Activated T-cell treated with anti-CD3 and anti-CD28 coated beads for 4 hours (primary cell): ENCODE measurements at regions not wholly inside any gene's neighbourhood (a gene's known extent, or its start where the extent isn't known, plus 50 kb on each side); places are given as distances from the start of the nearest gene placed in this dataset.

Experiments
- DNase-seq: peaks from one replicate; pipeline ENCODE4 v3.0.0-alpha.2; 2020

DNA sequence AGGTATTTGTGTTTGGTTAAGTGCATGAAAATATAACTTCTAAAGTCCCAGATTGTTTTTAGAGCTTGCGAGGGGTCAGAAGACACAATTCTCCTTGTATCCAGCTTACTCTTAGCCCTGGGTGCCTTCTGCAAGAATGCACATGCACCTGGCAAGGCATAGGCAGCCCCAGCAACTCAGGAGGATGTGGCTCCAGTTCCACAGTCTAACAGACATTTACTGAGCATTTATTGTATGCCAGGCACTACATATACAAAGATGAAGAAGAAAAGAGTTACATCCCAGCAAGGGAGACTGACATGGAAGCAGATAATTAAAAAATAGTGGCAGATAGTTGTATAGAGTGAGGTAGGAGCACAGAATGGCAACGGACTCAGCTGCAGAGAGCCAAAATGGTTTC, 101.1 kb upstream of the FRY start:
- DNase-seq: no peak

- DNase-seq: no peak
Observed at GRCh38 chr13:31930901-31931522, 100.6 kb upstream of the FRY start.

- DNase-seq: no peak
Observed at GRCh38 chr13:31937436-31937835, 94.1 kb upstream of the FRY start.

DNA sequence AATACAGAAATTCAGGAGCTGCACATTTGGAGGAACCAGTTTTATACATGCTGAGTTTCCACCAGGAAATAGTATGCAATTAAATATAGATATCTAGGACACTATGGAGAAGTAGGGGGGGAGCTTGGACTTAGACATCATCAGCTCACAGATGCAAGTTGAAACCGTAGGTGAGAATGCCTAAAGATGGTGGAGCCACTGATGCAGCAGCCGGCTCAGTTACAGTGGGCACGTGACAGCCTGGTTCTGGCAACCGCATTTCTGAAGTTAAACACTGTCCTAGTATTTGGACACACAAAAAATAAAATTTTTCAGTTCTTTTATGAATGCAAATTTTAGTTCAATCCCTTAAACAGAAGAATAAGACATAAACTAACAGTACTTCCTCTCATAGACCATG, 91.5 kb upstream of the FRY start:
- DNase-seq: no peak

- no peak for DNase-seq
Observed at GRCh38 chr13:31943591-31943990, 88.0 kb upstream of the FRY start.

GRCh38 chr13:31944262-31945160, 87.1 kb upstream of the FRY start:
- no peak for DNase-seq

- no peak for DNase-seq
Observed at GRCh38 chr13:31945202-31945961, 86.2 kb upstream of the FRY start.

DNA sequence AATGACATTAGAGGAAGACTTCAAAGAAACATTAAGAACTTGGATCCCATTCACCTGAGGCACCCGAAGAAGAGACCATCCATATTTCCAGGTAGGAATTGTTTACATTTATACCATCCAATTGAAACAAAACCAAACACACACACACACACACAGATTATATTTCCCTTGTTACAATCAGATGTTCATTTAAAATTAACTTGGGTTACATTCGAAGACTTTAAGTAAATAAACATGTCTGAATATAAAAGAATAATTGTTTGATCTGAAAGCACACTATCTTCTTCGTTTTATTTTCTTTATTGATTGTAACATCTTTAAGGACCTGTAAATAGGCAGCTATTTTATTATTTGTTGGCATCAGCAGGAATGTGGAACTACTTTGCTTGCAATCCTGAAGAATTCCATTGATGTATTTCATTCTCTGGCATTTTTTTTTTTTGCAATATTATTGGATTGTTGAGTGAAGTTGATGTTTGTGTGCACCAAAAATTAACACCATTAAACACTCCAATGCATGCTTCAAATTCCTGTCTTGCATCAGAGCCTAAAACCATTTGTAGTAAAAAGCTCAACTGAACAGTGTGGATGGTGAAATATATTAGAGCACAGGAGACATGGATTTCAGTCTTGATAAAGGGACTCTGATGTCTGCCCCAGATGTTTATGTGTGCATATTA, 85.3 kb upstream of the FRY start:
- no peak for DNase-seq

DNA sequence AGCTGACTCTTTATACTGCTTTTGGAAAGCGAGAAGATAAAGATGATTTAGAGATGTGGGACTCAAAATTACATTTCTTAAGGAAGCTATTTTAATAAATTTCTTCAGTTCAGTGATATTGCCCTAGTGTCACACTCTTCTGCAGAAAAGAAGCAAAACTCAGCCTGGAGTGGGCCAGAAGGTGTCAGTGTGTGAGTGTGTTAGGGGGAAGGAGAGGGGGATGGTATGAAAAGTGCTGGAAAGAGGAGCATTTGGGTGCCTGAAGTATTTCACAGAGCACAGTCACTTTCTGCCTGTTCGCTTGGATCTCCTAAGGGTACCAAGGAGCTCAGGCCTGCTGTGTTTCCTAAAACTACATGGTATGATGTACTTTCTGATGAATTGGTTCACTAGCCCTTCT, 84.5 kb upstream of the FRY start:
- DNase-seq: no peak

GRCh38 chr13:31947506-31947905, 84.1 kb upstream of the FRY start:
- no peak for DNase-seq

DNA sequence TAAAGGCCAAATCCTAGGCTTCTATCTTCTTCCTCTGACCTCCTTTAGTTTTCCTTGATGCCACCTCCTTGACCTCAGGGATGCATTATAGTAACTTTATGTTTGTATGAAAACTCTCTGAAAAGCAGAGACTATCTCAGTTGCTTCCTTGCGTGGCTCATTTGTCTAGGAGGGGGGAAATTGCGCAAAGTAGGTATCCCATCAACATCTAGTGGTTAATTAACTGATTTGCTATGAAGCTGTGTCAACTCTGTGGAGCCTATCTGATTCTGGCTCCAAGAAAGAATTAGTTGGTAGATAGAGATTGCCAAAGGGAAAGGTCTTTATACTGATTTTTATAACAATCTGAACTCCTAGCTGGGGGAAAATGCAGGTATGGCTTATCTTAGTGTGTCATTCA, 82.1 kb upstream of the FRY start:
- DNase-seq: no peak

DNA sequence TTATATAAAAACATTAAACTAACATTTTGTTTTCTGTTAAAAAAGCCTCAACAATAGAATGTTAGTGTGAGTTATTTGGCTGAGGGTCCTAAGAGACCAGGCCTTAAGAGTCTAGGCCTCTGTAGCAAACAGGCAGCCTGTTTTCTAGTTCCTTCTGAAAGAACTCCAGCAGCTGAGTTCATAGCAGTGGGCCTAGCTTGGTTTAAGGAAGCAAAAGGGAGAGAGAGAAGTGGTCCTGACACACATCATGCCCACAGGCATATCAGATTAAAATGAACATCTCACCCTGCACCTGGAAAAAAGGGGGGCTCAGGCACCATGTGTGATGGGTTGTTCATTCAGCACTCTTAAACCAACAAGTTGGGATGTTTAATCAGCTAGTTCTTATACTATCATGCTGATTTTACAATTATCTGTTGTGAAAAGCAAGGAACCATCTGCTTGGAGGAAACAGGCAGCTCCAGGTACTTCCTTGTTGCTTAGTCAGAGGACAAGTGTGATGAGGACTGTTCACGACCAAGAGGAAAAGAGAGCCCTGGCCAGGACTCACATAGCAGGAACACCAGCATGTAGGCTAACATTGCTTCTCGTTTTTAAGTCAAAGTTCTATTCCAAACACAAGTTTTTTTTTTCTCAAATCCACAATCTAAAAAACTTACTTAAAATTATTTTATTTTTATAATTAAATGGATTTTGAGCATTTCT, 81.3 kb upstream of the FRY start:
- no peak for DNase-seq

GRCh38 chr13:31951215-31951678, 80.3 kb upstream of the FRY start:
- DNase-seq: no peak

GRCh38 chr13:31952641-31953380, 78.8 kb upstream of the FRY start:
- no peak for DNase-seq

DNA sequence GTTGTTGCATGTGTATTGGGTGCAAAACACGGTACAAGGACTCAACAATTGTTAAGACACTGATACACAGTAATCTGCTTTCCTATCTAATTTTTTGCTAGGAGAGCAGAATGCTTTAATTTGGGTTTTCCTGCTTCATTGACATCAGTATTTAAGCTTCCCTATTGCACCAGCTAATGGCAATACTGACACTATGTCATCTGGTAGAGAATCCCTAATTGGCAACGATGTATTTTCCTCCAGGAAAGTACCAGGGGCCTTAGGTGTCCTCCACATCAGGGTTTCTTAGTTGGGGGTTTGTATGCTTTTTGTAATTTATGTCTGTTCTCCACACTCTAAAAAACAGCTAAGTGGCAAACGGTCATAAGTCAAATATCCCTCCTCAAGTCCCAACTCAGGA, 76.5 kb upstream of the FRY start:
- no peak for DNase-seq

DNA sequence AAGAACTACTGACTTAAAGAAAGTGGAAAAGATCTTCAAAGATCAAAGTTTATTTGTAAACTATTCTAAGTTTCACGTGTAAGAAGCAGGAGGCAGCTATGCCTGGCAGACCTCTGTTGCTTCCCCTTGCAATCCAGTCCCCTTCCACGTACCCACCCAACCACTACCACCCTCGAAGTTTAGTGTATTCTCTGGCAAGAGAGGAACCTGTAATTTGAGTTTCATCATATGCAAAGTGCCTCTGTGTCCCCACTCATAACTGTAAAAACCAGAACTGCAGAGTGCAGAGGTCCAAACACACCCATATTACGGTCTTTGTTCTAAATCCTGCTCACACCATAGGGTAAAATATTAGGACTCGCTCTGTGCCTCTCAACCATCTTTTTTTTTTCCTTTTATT, 75.8 kb upstream of the FRY start:
- no peak for DNase-seq

- no peak for DNase-seq
Observed at GRCh38 chr13:31956980-31957644, 74.5 kb upstream of the FRY start.

GRCh38 chr13:31957772-31958171, 73.8 kb upstream of the FRY start:
- DNase-seq: no peak

DNA sequence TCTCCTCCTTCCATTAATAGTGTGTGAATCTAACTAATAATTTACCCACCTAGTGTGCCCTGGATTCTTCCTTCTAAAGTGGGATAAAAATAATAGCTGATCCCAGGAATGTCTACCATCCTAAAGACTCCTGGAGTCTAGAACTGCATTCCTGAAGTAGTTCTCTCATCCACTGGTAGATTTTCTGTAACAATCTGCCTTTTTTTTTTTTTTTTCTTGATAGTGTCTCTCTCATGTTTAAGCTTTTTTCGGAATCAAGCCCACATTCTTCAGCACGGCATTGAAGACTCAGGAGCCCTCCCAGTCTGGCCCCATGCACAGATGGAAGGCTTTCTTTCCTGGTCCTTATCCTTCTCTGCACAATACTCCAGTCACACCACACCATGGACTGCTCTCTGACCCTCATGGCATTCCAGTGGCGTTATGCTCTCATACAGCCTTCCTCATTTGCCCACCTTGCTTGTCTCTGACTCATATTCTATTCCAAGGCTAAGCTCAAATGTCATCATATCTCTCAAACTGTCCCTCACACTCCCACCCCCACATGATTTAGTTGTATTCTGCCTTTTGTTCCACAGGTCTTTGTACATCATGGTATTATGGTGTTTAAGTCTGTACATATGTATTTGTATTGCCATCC, 68.7 kb upstream of the FRY start:
- DNase-seq: no peak

DNA sequence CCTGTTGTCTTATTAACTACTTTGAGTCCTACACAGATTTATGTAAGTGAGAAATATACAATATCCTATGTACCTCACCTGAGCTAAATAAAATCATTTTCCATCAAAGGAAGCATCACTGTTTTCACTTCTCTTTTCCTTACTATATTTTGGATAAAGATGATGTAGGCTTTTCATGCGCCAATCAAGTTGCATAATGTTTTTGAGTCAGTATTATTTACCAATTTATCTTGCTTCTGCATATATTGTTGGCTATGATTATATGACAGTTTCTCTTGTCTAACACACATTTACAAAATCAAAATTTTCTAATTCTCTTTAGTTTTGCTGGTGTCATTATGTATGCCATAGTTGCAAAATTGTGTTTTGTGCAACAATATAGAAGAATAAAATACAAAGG, 67.9 kb upstream of the FRY start:
- no peak for DNase-seq

DNA sequence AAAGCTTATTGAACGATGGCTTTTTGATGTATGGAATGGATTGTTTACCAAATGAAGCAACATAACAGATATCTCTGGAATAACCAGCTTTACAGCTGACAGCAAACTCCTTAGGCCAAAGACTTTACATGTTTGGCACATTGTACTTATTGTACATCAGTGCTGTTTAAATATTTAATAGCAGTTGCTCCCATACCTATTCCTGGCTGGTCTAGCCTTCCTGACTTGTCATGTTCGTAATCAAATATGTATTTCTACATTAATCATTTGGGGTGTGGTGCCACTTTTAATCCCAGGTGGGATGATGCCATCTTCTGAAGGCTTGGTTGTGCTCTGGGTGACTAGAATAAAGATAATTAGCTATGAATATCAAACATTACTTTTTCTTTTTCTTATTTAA, 67.4 kb upstream of the FRY start:
- no peak for DNase-seq
